Cerebellar cortex (tissue), 1 donor: ENCODE measurements at regions not wholly inside any gene's neighbourhood (a gene's known extent, or its start where the extent isn't known, plus 50 kb on each side); places are given as distances from the start of the nearest gene placed in this dataset.

ENCODE experiments used
- DNase-seq: peaks from one replicate; pipeline ENCODE4 v3.0.0-alpha.2; 2015; ENCODE audit warnings: low spot score

DNA sequence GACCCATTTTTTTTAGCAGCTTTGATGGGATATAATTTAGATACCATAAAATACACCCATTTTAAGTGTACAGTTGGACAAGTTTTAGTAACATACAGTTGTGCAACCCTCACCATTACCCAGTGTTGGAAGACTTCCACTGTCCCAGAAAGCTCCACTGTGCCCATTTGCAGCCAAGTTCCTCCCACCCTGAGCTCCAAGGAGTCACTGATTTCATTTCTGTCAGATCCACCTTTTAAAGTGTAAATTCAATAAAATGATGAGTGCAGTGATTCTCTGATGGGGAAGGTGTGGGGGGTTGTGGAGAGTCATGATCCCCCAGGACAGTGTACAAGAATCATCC is 93.2 kb upstream of the IGF1R start:
- no peak for DNase-seq

DNA sequence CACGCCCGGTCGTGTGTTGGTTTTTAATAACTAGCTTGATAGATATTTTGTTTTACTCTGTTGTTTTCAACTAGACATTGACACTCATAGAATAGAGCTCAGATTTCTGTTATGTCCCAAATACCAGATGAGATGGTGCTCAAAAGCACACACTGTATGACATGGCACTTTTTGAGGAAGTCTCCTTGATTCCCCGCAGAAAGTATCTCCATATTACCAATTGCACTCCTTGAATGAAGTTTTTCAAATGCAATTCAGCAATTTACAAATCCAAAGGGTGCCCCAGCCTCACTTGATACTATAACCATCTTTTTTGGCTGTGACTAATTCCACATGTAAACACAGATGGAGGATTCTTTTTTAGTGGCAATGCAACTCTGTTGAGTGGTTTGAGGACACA is 92.0 kb upstream of the IGF1R start:
- DNase-seq = no peak

DNA sequence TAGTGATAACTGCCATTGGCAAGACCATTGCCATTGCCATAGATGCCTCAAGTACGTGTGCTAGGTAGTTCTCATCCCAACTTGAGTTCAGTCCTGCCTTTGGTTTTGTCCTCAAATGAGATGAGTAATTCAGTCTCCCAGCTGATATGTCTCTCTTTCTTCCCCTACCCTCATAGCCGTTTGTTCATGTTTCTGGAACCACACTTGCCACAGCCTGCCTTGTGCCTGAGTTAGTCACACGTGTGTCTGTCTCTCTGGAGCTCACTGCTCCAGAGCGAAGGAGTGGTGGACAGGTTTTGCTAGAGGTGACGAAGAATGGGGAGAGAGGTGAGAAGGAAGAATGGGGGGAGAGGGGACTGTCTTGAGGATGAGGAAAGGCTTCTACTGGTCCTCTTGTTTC is 88.0 kb upstream of the IGF1R start:
- DNase-seq = no peak

DNA sequence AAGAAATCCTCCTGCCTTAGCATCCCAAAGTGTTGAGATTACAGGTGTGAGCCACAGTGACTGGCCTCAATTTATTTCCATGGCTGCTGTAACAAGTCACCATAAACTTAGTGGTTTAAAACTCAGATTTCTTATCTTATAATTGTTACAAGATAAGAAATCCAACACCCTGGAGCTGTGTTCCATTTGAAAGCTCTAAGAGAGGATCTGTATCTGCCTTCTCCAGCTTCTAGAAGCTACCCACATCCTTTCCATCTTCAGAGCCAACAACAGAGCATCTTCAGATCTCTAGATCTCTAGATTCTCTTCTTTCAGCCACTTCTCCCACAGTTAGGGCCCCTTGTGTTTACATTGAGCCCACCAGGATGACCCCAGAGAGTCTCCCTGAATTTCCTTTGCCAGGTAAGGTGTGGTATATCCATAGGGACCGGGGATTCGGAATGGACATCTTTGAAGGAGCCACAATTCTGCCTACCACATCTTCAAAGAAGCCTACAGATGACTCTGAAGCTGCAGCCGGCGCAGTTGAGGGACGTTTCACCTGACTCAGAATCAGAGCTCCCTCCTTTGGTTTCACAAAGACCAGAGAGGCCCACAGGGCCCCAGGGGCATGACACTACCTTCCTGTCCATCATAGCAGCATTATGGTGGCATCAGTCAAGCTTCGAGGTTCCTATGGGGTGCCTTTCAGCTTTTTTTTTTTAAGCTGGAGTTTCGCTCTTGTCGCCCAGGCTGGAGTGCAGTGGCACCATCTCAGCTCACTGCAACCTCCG is 87.0 kb upstream of the IGF1R start:
- no peak for DNase-seq

DNA sequence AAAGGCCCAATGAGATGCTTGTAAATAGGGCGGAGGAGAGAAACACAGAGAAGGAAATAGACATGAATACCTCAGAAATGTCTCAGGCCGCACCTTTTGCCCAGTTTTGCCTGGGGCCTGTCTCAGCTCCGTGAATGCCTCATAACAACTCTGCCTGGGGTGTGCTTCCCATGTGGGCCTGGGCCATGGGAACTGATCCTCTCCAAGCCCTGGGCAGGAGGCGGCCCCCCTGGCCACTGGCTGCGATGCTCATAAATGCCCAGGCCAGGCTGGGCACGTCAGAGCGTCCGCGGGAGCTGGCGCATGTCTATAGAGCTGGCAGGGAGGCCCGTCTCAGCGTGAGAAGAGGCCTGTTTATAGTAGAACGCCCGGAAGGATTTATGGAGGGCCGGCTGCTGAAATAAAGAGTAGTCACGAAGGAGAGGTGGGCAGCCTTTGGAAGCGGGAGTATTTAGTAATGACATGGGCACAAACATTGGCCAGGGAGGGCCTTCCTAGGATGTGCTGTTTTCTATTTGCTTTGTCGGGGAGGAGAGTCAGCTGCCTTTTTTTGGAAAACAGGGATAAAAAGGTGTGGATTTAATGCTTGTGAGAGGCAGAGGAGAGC is 85.9 kb upstream of the IGF1R start:
- DNase-seq = no peak

DNA sequence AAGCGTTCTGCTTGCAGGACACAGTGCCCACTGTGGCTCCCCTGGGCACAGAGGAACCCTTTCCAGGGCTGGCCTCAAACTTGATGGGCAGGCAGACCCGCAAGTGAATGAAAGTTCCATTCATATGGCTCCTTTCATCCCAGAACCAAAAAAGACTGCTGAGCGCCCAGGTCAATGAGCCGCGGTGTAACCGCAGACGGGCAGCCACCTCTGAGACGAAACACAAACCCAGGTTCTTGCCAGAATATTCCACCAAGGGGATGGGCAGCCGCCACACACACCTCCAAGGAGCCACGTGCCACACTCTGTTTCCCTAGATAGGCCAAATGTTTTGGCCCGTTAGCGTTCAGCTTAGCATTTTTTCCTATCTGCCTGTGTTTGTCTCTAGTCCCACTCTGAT is 82.8 kb upstream of the IGF1R start:
- DNase-seq = no peak

DNA sequence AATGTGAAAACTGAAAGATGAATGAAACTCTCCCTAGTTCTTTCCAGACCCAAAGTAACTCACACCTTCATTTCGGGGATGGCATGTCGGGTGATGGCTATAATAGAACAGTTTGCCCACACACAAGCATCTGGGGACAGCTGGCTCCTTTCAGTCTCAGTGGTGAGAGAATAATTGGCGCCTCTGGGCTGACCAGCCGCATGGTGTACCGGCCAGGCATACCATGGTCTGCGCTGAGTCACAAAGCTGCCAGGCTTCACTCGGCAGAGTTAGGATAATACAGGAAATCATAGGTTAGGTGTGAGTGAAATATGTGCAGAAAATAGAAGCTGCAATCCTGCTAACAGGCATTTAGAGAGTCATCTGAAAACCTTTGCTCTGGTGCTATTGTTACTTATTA is 80.4 kb upstream of the IGF1R start:
- DNase-seq = no peak

DNA sequence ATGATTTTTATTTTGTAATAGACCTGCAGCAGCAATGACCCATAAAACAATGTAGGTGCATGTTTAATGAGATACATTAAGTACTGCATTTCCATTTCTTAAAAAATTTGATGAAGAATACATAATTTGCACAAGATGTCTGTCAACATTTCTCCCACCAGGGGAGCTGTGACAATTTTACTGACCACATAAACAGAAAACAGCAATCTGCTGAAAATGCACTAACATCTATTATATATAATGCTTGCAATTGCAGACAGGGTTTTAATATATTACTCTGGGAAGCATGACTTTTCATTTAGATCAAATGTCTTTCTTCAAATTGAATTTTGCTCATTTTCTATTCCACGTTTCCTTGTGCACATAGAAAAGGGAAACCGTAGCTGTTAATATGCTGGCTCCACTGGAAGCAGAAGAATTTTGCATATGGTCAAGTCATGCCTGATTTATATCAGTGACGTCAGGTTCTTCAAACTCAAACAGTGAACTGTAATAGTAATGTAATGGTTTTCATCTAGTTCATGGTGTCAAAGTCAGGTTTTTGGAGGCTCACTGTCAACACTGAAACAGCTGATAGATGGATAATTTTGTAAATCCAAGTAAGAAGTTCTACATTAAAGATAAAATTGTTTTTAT is 79.8 kb upstream of the IGF1R start:
- DNase-seq = no peak

DNA sequence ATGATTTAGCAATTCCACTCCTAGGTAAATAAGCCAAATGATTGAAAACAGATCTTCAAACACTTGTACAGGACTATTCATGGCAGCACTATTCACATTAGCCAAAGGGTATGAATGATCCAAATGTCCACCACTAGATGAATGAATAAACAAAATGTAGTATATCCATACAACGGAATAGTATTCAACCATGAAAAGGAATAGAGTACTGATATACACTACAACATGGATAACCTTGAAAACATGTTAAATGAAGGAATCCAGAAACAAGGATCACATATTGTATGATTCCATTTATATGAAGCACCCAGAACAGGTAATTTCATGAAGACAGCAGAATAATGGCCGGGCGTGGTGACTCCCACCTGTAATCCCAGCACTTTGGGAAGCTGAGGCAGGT is 78.2 kb upstream of the IGF1R start:
- no peak for DNase-seq

DNA sequence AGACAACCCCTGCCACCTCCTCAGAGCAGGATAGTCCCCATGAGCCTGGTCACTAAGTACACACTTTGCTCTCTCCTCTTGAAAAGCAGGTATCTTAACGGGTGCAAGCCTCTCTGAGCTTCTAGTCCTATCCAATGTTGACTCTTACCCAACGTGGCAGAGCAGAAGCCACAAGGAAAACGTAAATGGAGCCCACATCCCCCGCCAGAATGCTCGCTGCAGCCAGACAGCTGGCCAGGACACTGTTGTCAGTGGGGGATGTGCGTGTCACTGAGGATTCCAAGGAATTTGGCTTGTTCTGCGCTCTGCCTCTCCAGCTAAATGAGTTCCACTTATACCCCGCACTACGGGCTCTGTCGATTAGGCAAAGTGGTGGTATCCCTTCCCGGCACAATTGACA is 67.8 kb upstream of the IGF1R start:
- no peak for DNase-seq

DNA sequence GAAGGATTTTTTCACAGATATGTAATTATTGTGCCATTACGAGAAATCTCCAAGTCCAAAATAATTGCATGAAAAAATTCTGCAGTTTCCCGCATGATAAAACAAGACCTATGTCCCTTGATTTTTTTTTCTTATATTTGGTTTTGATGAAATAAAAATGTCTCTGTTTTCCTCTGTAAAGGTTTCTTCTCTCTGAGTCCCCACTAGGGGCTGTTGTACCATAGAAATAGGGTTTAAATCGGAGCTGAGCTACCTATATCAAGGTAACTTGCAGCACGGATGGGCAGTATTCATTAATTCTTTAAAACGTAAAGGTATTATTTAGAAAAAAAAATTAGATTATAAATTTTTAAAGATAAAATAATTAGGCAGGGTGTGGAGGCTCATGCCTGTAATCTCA is 66.6 kb upstream of the IGF1R start:
- peak; percentile 23 for DNase-seq

DNA sequence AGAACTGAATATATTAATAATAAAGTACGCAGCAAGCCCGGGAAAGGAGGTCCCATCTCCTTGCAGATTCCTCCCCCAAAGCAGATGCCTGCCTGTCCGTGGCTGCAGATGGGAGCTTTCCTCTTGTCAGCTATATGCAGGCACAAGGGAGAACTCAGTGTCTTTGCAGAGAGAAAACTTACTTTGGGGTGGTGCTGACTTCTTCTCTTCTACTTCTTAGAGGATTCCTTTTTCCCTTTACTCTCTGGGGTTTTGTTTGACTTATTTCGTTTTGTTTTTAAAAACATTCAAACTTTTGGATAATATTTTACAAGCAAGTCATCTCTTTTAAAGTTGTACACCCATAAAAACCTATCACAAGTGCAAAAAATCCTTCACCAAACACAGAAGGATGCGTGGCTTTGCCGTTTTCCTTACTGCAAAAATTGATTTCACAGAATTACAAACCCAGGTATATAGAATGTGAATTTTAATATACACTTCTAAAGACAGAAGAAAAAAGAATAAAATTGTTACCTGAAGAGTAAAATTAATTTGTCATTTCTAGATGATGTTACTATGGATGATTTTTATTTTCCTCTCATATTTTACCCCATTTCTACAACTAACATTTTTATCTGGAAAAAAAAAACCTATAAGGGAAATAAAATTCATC is 65.3 kb upstream of the IGF1R start:
- no peak for DNase-seq

DNA sequence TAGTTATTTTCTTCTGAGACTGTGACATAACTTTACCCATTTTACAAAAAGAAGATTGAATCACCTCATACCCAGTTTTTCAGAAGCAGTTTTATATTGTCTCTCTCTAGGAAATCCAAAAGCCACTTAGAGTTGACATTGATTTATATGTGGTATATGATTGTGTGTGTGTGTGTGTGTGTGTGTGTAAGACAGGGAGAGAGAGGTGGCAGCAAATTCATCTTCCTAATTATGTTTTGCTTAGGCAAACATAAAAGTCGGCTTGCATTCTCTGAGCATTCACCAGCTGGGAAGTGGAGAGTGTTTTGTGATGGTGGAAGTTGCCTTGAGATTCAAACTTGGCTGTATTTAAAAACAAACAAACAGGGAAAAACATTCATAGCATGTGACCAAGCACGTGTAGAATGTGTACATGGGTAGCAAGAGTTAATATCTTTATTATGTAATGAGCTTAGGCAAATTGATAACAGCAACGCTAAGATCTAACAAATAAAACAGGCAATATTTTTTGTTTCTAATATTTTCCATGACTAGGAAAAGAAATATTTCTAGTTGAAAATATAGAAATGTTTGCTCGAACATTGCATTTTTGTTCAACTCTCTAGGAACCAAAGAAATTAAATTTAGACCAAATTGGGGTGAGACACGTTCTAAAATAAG is 64.4 kb upstream of the IGF1R start:
- DNase-seq = no peak

DNA sequence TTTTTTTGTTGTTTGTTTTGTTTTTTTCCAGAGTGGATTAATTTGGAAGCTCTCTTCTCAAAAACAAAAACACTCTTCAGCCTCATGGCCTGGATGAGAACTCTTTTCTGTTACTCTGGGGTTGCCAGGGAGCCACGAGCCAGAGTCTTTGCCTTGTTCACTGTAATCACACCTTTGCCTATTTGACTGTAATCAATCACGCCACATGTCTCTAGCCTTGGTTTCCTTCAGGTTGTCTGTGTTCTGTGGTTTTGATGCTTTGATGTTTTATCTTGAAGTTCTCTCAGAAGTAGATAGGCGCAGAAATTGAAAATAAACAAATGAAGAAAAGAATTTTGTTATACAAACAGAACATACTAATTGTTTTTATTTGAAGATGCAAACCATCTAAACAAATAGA is 62.3 kb upstream of the IGF1R start:
- DNase-seq = no peak

DNA sequence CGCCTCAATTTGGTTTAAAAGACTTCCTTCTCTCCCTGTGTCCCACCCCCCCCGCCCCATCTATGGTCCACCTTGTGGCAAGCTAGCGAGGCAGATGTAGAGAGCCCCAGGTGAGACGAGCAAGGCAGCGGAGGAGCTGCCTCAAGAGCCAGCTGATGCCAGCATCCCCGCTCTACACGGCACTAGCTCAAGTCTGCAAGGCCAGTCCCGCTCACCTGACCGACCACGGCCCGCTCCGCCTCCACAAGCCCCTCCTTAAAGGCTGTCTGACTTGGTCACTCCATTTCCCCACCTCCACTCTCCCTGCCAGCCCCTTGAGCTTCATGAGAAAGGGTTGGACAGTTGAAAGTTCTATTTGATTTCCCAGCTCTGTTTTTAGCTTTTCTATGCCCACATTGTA is 56.2 kb upstream of the IGF1R start:
- no peak for DNase-seq

DNA sequence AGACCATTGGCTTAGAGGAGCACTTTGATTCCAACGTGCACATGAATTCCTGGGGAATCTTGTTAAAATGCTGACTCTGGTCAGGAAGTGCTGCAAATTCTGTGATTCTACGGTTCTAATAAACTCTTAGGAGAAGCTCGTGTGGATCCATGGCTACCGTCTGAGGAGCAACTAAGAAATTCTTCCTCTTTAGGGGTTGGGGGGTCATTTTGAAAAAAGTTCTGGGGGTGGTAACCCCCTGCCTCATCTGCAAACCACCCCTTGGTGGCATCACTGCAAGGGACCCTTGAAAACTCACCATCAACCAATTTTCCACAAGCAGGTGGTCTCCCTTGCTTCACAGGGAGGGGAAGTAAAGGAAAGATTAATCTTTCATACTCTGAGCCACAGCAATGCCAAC is 52.2 kb upstream of the IGF1R start:
- no peak for DNase-seq

DNA sequence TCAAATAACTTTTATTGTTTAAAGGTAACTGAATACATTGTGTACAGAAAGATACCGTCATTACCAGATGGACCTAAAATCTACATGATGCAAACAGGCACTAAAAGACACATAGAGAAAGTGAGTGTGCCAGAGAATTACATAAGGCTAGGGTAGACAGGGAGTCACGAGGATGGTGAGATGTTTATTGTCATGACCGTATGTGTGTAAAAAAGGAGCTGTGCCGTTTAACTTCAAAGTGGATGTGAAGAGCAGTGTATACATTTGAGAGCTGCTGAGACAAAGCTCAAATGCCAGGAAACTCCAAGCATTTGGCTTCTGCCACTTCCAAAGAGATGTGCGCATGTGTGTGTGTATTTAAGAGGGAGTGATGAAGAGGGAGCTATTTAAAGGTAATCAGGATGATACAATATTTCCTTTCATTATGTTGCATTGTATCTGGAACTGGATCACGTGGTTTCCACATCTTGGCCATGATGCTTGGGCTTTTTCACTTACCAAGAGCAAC is 51.4 kb upstream of the IGF1R start:
- no peak for DNase-seq

DNA sequence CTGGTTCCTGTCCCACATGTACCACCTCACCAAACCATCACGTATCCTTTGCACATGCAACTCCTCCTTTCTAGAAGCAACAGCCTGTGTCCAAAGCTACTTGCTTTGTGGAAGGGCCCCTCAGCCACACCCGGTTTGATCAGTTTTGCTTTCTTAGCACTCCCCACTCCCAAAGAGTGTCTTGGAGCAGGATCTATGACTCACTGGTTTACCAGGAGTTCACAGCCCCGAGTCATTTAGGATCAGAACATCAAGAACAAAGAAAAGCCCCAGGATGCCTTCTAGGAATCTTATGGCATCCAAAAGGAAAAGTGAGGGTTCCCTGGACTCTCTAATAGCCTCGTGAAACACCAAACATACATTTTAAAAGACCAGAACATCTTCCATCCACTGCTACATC is 50.7 kb upstream of the IGF1R start:
- no peak for DNase-seq
